ENCODE measurements at regions not wholly inside any gene's neighbourhood (a gene's known extent, or its start where the extent isn't known, plus 50 kb on each side); places are given as distances from the start of the nearest gene placed in this dataset.

GRCh38 chr2:2688254-2688653 lies 357.2 kb upstream of the MYT1L start:
- 73% methylated on average over 6 of the region's 6 CpGs for whole genome bisulfite sequencing

DNA sequence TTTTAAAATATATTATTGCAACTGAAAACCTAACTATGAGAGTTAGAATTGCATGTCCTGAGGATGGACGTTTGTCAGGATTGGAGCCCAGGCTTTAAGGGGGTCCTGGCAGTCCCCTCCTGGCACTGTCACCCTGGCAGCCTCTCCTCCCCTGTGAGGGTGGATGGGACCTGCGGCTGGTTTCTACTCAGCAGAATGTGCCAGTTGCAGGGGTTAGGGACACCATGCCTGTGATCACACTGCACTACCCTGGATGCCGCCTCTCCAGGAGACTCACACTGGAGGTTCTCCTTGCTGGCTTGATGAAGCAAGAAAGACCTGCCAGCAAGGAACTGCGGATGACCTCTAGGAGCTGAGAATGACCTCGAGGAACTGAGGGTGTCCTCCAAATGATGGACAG lies 356.7 kb upstream of the MYT1L start:
- Histone ChIP-seq H3K27ac (no peak overlapping the region), H3K36me3 (no peaks in the 10 kb centered on the region), H3K27me3 (replicated peaks; ENCODE audit: insufficient read depth) (no peaks in the 10 kb centered on the region), H3K4me3 (no peak overlapping the region), H3K4me1 (replicated peaks) (no peaks in the 10 kb centered on the region), H3K9me3 (no peaks in the 10 kb centered on the region)
- intact Hi-C loops (cut with DNase I): no loop called here
- no peak for DNase-seq (ENCODE audit: low spot score)
- WGBS: 91% methylated on average over 5 of the region's 5 CpGs
- TF ChIP-seq, protein P1, sequence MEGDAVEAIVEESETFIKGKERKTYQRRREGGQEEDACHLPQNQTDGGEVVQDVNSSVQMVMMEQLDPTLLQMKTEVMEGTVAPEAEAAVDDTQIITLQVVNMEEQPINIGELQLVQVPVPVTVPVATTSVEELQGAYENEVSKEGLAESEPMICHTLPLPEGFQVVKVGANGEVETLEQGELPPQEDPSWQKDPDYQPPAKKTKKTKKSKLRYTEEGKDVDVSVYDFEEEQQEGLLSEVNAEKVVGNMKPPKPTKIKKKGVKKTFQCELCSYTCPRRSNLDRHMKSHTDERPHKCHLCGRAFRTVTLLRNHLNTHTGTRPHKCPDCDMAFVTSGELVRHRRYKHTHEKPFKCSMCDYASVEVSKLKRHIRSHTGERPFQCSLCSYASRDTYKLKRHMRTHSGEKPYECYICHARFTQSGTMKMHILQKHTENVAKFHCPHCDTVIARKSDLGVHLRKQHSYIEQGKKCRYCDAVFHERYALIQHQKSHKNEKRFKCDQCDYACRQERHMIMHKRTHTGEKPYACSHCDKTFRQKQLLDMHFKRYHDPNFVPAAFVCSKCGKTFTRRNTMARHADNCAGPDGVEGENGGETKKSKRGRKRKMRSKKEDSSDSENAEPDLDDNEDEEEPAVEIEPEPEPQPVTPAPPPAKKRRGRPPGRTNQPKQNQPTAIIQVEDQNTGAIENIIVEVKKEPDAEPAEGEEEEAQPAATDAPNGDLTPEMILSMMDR (IDR thresholded peaks at IDR 0.05): no peak
- no peak for TF ChIP-seq POLR2AphosphoS5 (IDR thresholded peaks at IDR 0.05)

More at GRCh38 chr2:2688254-2688653, 357.2 kb upstream of the MYT1L start:
- Histone ChIP-seq H3K9me3 (no peaks in the 10 kb centered on the region), H3K36me3 (no peaks in the 10 kb centered on the region), H3K4me3 (no peak overlapping the region), H3K27me3 (replicated peaks; ENCODE audit: insufficient read depth) (no peaks in the 10 kb centered on the region), H3K4me1 (replicated peaks) (no peaks in the 10 kb centered on the region), H3K27ac (no peak overlapping the region)
- TF ChIP-seq POLR2A (IDR thresholded peaks at IDR 0.05): no peak
- no peak for TF ChIP-seq POLR2AphosphoS5 (IDR thresholded peaks at IDR 0.05)
- TF ChIP-seq, protein P1 (IDR thresholded peaks at IDR 0.05): no peak
- DNase-seq (ENCODE audit: low spot score): no peak
- intact Hi-C loops (cut with DNase I): no loop called here

GRCh38 chr2:2686222-2686621 lies 355.1 kb upstream of the MYT1L start:
- H3K36me3 ChIP-seq: no peaks in the 10 kb centered on the region
- H3K9me3 ChIP-seq: no peaks in the 10 kb centered on the region
- no peaks in the 10 kb centered on the region for H3K27me3 ChIP-seq (replicated peaks; ENCODE audit: insufficient read depth)
- H3K4me1 ChIP-seq (replicated peaks): no peaks in the 10 kb centered on the region
- WGBS: 67% methylated on average over 9 of the region's 9 CpGs
- TF ChIP-seq POLR2A (IDR thresholded peaks at IDR 0.05) (no peak), POLR2AphosphoS5 (IDR thresholded peaks at IDR 0.05) (no peak)
- TF ChIP-seq, protein P1 (IDR thresholded peaks at IDR 0.05): no peak
- no peak overlapping the region for H3K4me3 ChIP-seq
- no peak overlapping the region for H3K27ac ChIP-seq
- intact Hi-C loops (cut with DNase I): no loop called here
- DNase-seq (ENCODE audit: low spot score): no peak

- Histone ChIP-seq H3K27ac (no peak overlapping the region), H3K9me3 (no peaks in the 10 kb centered on the region), H3K4me3 (no peak overlapping the region), H3K4me1 (replicated peaks) (no peaks in the 10 kb centered on the region), H3K36me3 (no peaks in the 10 kb centered on the region), H3K27me3 (replicated peaks; ENCODE audit: insufficient read depth) (no peaks in the 10 kb centered on the region)
- 47% methylated on average over 9 of the region's 9 CpGs for WGBS
- intact Hi-C loops (cut with DNase I): no loop called here
- no peak for DNase-seq (ENCODE audit: low spot score)
- TF ChIP-seq POLR2A (IDR thresholded peaks at IDR 0.05) (no peak), POLR2AphosphoS5 (IDR thresholded peaks at IDR 0.05) (no peak)
- TF ChIP-seq, protein P1 (IDR thresholded peaks at IDR 0.05): no peak
These were observed 352.6 kb upstream of the MYT1L start for GRCh38 chr2:2683606-2684224.

DNA sequence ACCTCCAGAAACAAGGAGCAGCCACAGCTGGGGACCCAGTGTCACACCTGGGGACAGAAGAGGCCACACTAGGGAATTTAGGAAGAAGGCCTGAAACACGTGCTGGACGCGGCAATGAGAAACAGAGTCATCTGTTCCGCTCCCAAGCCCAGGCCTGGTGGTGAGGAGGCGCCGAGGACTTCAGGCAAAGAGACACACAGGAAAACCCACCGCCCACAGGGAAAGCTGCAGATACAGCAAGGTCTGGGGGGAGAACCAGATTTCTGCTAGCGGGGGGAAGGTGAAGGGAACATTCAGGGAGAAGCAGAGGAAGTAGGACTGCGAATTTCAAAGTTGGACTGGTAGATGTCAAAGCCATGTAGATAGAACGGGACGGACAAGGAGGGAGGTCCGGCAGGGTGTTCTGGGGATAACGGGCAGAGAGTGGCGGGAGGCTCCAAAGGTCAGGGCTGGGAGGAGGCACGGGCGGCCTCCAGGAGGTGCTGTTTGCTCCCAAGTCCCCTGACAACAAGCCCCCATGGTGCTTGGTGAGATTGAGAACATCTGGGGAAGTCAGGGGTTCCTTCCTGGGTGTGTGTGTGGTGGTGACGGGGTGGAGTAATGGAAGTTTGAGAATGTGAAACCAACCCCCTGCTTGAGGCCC lies 351.7 kb upstream of the MYT1L start:
- no peak for DNase-seq (ENCODE audit: low spot score)
- no peaks in the 10 kb centered on the region for H3K4me1 ChIP-seq (replicated peaks)
- no peak overlapping the region for H3K4me3 ChIP-seq
- H3K27ac ChIP-seq: no peak overlapping the region
- intact Hi-C loops (cut with DNase I): no loop called here
- no peaks in the 10 kb centered on the region for H3K27me3 ChIP-seq (replicated peaks; ENCODE audit: insufficient read depth)
- no peaks in the 10 kb centered on the region for H3K9me3 ChIP-seq
- TF ChIP-seq, protein P1 (IDR thresholded peaks at IDR 0.05): no peak
- no peak for TF ChIP-seq POLR2AphosphoS5 (IDR thresholded peaks at IDR 0.05)
- no peak for TF ChIP-seq POLR2A (IDR thresholded peaks at IDR 0.05)
- 90% methylated on average over 17 of the region's 17 CpGs for WGBS
- no peaks in the 10 kb centered on the region for H3K36me3 ChIP-seq
